Endothelial cell of umbilical vein (primary cell): ENCODE measurements at regions not wholly inside any gene's neighbourhood (a gene's known extent, or its start where the extent isn't known, plus 50 kb on each side); places are given as distances from the start of the nearest gene placed in this dataset.

Experiments used
- BruUV-seq: library from RNA; stranded (reverse); fragments of 400-500 nt; replicated peaks from 2 replicates; lab custom pipeline; 2021; lab: Mats Ljungman, UMichigan
- CTCF ChIA-PET: fragments of 300-600, 350-600 bp; sonication (Branson Sonifier 250); formaldehyde crosslinking; loops from one replicate; lab custom pipeline; 2021; ENCODE audit warnings: antibody characterized with exemption, inconsistent platforms; lab: Charles Lee
- POLR2A ChIA-PET: fragments of 300-600, 350-600 bp; sonication (Branson Sonifier 250); formaldehyde crosslinking; loops from one replicate; lab custom pipeline; 2021; ENCODE audit warnings: antibody characterized with exemption, inconsistent platforms; lab: Charles Lee
- DNase-seq: peaks from one replicate; pipeline ENCODE4 v3.0.0-alpha.2; 2011; ENCODE audit warnings: low read depth, low spot score
- FAIRE-seq: peaks from 2 replicates; lab custom pipeline; 2011; peaks lifted over from hg19 to GRCh38; lab: Jason Lieb, UNC
- H2AFZ ChIP-seq: 2 replicates; pipeline ENCODE4 v1.6.0; 2012; ENCODE audit warnings: low read depth, low read length, control low read depth, inconsistent platforms
- H3K27ac ChIP-seq: 2 replicates; pipeline ENCODE4 v1.5.1; 2011; ENCODE audit warnings: low read depth, mild to moderate bottlenecking, control low read depth, low read length, moderate library complexity; ENCODE audit not compliant: insufficient read depth
- H3K27me3 ChIP-seq, 2 experiments: 2 replicates each; pipeline versions ENCODE4 v1.6.0 to v1.6.1; 2011; ENCODE audit warnings: low read length in 2 of 2, mixed read lengths in 1 of 2; ENCODE audit not compliant: control insufficient read depth in 2 of 2, insufficient read depth in 2 of 2
- H3K36me3 ChIP-seq, 2 experiments: 2 replicates in 1 of 2; 3 replicates in 1 of 2; pipeline ENCODE4 v1.5.1; 2011; ENCODE audit warnings: low read length in 2 of 2, mild to moderate bottlenecking in 1 of 2, moderate library complexity in 1 of 2; ENCODE audit not compliant: control insufficient read depth in 2 of 2, insufficient read depth in 2 of 2; ENCODE audit errors: extremely low read depth in 1 of 2
- H3K4me1 ChIP-seq: 3 replicates; pipeline ENCODE4 v1.5.1; 2011; ENCODE audit warnings: mild to moderate bottlenecking, low read length; ENCODE audit not compliant: control insufficient read depth, insufficient read depth; ENCODE audit errors: extremely low read depth
- H3K4me2 ChIP-seq: 2 replicates; pipeline ENCODE4 v1.6.1; 2011; ENCODE audit warnings: low read length, control low read depth, mixed read lengths; ENCODE audit not compliant: insufficient read depth
- H3K4me3 ChIP-seq, 3 experiments: fragments of 200-600 bp in 1 of 3; sonication (generic), shearing (Covaris generic) in 1 of 3; replicated peaks in 1 of 3; 2 replicates each; pipeline ENCODE4 v1.5.1; 2011 to 2016; ENCODE audit warnings: control low read depth in 3 of 3, low read length in 3 of 3, mild to moderate bottlenecking in 2 of 3, inconsistent platforms in 1 of 3, low read depth in 1 of 3, moderate library complexity in 1 of 3; ENCODE audit not compliant: insufficient read depth in 1 of 3
- H3K79me2 ChIP-seq: 2 replicates; pipeline ENCODE4 v1.6.0; 2012; ENCODE audit warnings: low read length, inconsistent platforms; ENCODE audit not compliant: control insufficient read depth, insufficient read depth
- H3K9ac ChIP-seq: replicated peaks from 2 replicates; pipeline ENCODE3; 2011; ENCODE audit warnings: low read length, control low read depth; ENCODE audit not compliant: insufficient read depth; ENCODE audit errors: extremely low read depth
- H3K9me1 ChIP-seq: replicated peaks from 3 replicates; pipeline ENCODE4 v1.6.0; 2011; ENCODE audit warnings: mild to moderate bottlenecking, low read length; ENCODE audit not compliant: control insufficient read depth, insufficient read depth; ENCODE audit errors: extremely low read depth
- H3K9me3 ChIP-seq: replicated peaks from 2 replicates; pipeline ENCODE4 v1.5.1; 2012; ENCODE audit warnings: low read length, inconsistent platforms; ENCODE audit not compliant: control insufficient read depth, insufficient read depth
- H4K20me1 ChIP-seq: replicated peaks from 2 replicates; pipeline ENCODE3; 2011; ENCODE audit warnings: mild to moderate bottlenecking, low read length; ENCODE audit not compliant: control insufficient read depth, insufficient read depth; ENCODE audit errors: extremely low read depth
- FOS ChIP-seq: IDR thresholded peaks from 2 replicates; pipeline ENCODE4 v1.6.1; 2011; ENCODE audit warnings: mild to moderate bottlenecking, low read length, moderate library complexity, borderline replicate concordance; ENCODE audit not compliant: insufficient read depth
- JUN ChIP-seq: IDR thresholded peaks from 2 replicates; pipeline ENCODE4 v1.6.1; 2011; ENCODE audit warnings: borderline replicate concordance, low read depth; ENCODE audit not compliant: insufficient read length, insufficient read depth
- MYC ChIP-seq: IDR thresholded peaks from one replicate; pipeline ENCODE4 v1.6.1; 2011; ENCODE audit warnings: mild to moderate bottlenecking, low read depth, low read length
- POLR2A ChIP-seq: IDR thresholded peaks from 2 replicates; pipeline ENCODE4 v1.6.1; 2012; ENCODE audit warnings: low read depth, mild to moderate bottlenecking, control low read depth, low read length
- POLR2AphosphoS5 ChIP-seq: IDR thresholded peaks from 2 replicates; pipeline ENCODE4 v1.6.1; 2012; ENCODE audit warnings: low read depth, mild to moderate bottlenecking, control low read depth, low read length, moderate library complexity; ENCODE audit not compliant: insufficient read depth
- dilution Hi-C: fragments of 300-500 bp; cut with MboI; formaldehyde crosslinking; loops from one replicate; pipeline ENCODE4 v1.15.0; 2019; ENCODE audit warnings: low sequenced_read_pairs; ENCODE audit not compliant: extremely low pct_ligation_motif_present
- intact Hi-C: fragments of 100-400 bp; cut with micrococcal nuclease; formaldehyde crosslinking; loops from one replicate; pipeline ENCODE4 v1.10.0; 2022
- TF ChIP-seq, protein P1 (sequence below): IDR thresholded peaks from 2 replicates; pipeline ENCODE4 v1.6.1; 2011; ENCODE audit not compliant: insufficient read depth, insufficient read length
- TF ChIP-seq, protein P2 (sequence below), 2 donors: IDR thresholded peaks; 1 replicate in 1 of 2; 2 replicates in 1 of 2; pipeline ENCODE4 v1.5.1; 2011; ENCODE audit warnings: low read length in 2 of 2, mild to moderate bottlenecking in 2 of 2, moderate library complexity in 2 of 2, control low read depth in 1 of 2, inconsistent platforms in 1 of 2, low read depth in 1 of 2; ENCODE audit not compliant: insufficient read depth in 1 of 2; ENCODE audit errors: extremely low read depth in 1 of 2

GRCh38 chr4:55010550-55010949 is 114.8 kb downstream of the KDR start:
- no peaks in the 10 kb centered on the region for H3K36me3 ChIP-seq
- no peaks in the 10 kb centered on the region for H3K9me3 ChIP-seq
- no peaks in the 10 kb centered on the region for H3K27me3 ChIP-seq
- no peak overlapping the region for H3K9ac ChIP-seq
- H3K27ac ChIP-seq: no peak overlapping the region
- peaks cover 7% of the 10 kb centered on the region for H3K4me1 ChIP-seq
- no peak overlapping the region for H3K4me3 ChIP-seq
- ChIA-PET POLR2A (no interaction called here), CTCF (interaction anchor here (1.0 kb wide), 1 partner anchor 12 kb away, joined by 3 read pairs; no protein-coding TSS in a partner anchor)
- intact Hi-C loops (no loop called here), dilution Hi-C loops (no loop called here)
- no peak overlapping the region for H2AFZ ChIP-seq
- DNase-seq (no peak), FAIRE-seq (no peak)
- BruUV-seq: no TSS peak
- H3K79me2 ChIP-seq: no peaks in the 10 kb centered on the region
- no peaks in the 10 kb centered on the region for H3K9me1 ChIP-seq
- H3K4me2 ChIP-seq: no peak overlapping the region
- TF ChIP-seq, protein P1, sequence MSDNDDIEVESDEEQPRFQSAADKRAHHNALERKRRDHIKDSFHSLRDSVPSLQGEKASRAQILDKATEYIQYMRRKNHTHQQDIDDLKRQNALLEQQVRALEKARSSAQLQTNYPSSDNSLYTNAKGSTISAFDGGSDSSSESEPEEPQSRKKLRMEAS: no peak
- TF ChIP-seq FOS (no peak), JUN (no peak), MYC (no peak), POLR2A (no peak), POLR2AphosphoS5 (no peak)
- TF ChIP-seq, protein P2, sequence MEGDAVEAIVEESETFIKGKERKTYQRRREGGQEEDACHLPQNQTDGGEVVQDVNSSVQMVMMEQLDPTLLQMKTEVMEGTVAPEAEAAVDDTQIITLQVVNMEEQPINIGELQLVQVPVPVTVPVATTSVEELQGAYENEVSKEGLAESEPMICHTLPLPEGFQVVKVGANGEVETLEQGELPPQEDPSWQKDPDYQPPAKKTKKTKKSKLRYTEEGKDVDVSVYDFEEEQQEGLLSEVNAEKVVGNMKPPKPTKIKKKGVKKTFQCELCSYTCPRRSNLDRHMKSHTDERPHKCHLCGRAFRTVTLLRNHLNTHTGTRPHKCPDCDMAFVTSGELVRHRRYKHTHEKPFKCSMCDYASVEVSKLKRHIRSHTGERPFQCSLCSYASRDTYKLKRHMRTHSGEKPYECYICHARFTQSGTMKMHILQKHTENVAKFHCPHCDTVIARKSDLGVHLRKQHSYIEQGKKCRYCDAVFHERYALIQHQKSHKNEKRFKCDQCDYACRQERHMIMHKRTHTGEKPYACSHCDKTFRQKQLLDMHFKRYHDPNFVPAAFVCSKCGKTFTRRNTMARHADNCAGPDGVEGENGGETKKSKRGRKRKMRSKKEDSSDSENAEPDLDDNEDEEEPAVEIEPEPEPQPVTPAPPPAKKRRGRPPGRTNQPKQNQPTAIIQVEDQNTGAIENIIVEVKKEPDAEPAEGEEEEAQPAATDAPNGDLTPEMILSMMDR (IDR thresholded peaks at IDR 0.05; ENCODE audit: extremely low read depth in 1 of 2, insufficient read depth in 1 of 2, low read depth in 1 of 2, low read length in 2 of 2): no peak
- no peaks in the 10 kb centered on the region for H4K20me1 ChIP-seq
